Kidney capillary endothelial cell (primary cell): ENCODE measurements at regions not wholly inside any gene's neighbourhood (a gene's known extent, or its start where the extent isn't known, plus 50 kb on each side); places are given as distances from the start of the nearest gene placed in this dataset.
A peak's percentile ranks its signal among the peaks of the same experiment; 100 is the strongest.
"Not testable (repeated sequence)": the region's sequence is repeated elsewhere in the genome, so short reads cannot be mapped to it uniquely, and the experiment has no call there.

Source experiments
- DNase-seq: peaks from one replicate; pipeline ENCODE4 v3.0.0-alpha.2; 2018; ENCODE audit warnings: low spot score

DNA sequence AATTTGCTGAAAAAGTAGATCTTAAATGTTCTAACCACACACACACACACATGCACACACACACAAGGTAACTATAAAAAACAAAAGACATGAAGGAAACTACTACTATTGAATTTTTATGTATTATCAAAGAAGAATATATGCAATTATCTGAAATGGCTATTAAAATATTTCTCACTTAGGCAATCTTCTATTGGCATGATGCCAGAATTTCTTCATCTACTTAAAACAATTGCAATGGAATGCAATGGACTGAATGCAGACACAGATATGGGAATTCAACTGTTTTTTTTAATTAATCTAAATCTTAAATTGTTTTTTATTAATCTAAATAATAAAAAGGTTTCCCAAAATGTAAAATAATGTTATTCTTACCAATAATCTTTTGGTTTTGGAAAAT is 152.6 kb upstream of the SMLR1 start:
- DNase-seq, result peak; percentile 4

DNA sequence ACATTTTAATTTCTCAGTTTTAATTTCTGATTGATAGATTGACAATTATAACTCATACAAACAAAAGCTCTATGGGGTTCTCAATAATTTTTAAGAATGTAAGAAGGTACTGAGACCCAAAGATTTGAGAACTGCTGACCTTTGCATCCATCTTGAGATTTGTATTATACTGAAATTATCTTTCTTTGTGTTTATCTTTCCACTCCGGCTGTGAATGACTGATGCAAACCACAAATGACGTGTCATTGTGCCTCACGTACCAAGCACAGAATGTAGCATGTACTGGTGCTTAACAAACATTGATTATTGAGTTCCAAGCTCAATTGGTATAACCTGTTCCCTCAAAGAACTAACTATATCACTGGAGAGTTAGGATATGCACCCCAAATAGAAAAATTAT is 152.1 kb upstream of the SMLR1 start:
- no peak for DNase-seq

GRCh38 chr6:130676077-130676772 is 151.0 kb upstream of the SMLR1 start:
- no peak for DNase-seq

GRCh38 chr6:130676773-130677144 is 150.4 kb upstream of the SMLR1 start:
- DNase-seq, result no peak

- no peak for DNase-seq
Measured at GRCh38 chr6:130677312-130677711, 149.9 kb upstream of the SMLR1 start.

DNA sequence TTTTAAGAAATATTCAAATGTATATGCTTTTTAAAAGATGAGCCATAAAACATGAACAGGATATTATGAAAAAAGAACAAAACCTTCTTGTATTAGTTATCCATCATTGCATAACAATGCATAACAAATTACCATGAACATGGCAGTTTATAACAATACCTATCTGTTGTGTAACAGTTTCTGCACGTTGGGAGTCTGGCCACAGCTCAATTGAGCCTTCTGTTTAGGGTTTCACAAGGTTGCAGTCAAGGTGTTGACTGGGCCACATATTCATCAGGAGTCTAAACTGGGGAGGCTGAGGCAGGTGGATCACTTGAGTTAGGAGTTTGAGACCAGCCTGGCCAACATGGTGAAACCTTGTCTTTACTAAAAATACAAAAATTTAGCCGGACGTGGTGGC is 149.4 kb upstream of the SMLR1 start:
- DNase-seq, result no peak

DNA sequence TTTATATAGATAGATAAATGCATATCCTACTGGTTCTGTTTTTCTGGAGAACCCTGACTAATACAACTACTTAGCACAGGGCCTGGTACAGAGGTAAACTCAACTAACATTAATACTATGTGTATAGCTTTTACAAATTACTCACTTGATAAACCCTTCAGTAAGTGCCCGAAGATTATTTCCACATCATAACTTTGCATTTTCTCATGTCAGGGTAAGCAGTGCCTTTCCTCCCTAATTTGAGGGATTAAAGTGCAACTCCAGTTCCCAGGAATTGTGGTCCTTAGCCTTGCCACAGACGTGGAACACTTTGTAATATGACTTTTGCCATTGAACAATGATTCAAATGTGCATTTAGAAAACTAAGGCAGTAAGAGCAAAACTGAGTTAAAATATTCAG is 147.5 kb upstream of the SMLR1 start:
- no peak for DNase-seq

DNA sequence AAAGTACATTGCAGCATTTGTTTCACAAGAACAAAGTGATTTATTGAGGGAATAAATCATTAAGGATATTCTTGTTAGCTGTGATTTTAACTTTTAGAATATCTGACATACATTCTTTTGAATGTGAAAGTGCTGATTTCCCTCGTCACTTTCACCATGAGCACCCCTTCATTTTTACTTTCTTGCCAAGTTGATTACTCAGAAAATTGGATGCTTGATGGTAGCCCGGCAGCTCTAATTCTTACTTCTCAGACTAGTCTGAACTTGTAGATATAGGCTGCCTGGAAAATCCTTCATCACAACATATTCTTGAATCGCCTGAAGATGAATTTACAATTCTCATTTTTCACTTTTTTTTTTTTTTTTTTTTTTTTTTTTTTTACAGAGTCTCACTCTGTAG is 147.1 kb upstream of the SMLR1 start:
- DNase-seq, result no peak

GRCh38 chr6:130681028-130681427 is 146.2 kb upstream of the SMLR1 start:
- DNase-seq, result peak; percentile 73

GRCh38 chr6:130682066-130682465 is 145.1 kb upstream of the SMLR1 start:
- DNase-seq, result no peak

- DNase-seq, result no peak
Measured at GRCh38 chr6:130683761-130684517, 143.3 kb upstream of the SMLR1 start.

GRCh38 chr6:130692659-130693058 is 134.5 kb upstream of the SMLR1 start:
- DNase-seq, result no peak

- no peak for DNase-seq
Measured at GRCh38 chr6:130693944-130694343, 133.3 kb upstream of the SMLR1 start.

GRCh38 chr6:130694606-130695005 is 132.6 kb upstream of the SMLR1 start:
- DNase-seq, result no peak

- peak; percentile 38 for DNase-seq
Measured at GRCh38 chr6:130696806-130697205, 130.4 kb upstream of the SMLR1 start.

GRCh38 chr6:130697271-130697994 is 129.8 kb upstream of the SMLR1 start:
- peak; percentile 7 for DNase-seq

GRCh38 chr6:130697995-130698535 is 129.1 kb upstream of the SMLR1 start:
- DNase-seq, result peak; percentile 50

DNA sequence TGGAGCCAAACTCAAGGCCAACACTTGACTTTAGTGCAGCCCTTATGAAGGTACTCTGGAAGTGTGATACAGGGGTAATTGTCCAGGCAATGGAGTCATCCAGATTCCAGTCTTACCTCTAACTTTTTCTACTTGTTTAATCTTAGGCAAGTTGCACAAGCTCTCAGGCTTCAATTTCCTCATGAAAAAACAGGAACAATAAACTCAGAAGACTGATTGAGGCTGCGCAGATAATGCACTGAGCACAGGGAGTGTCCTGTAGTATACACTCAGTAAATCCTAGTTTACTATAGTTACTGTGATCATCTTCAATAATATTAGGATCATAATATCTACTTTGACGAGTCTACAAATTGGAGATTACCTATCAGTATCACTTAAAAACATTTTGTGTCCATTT is 127.5 kb upstream of the SMLR1 start:
- no peak for DNase-seq

GRCh38 chr6:130700397-130700796 is 126.8 kb upstream of the SMLR1 start:
- DNase-seq, result no peak

DNA sequence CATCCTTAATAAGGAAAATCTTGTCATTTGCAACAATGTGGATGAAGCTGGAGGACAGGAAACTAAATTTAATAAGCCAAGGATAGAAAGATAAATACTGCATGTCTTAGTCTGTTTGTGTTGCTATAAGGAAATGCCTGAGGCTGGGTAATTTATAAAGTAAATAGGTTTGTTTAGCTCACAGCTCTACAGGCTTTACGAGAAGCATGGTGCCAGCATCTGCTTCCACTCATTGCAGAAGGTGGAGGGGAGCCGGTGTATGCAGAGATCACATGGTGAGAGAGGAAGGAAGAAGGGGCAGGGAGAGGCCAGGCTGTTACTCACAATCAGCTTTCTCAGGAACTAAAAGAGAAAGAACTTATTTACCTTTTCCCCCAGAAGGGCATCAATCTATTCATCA is 118.9 kb upstream of the SMLR1 start:
- DNase-seq, result no peak

DNA sequence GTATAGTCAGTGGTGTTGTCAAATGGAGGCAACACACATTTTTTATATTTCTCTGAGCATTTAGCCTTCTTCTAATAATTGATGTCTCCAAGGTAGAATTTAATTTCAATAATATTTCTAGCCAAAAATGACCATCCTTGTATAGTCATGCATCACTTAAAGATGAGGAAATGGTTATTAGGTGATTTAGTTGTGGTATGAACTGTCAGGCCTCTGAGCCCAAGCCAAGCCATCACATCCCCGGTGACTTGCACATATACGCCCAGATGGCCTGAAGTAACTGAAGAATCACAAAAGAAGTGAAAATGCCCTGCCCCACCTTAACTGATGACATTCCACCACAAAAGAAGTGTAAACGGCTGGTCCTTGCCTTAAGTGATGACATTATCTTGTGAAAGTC is 115.6 kb upstream of the SMLR1 start:
- not testable (repeated sequence) for DNase-seq

GRCh38 chr6:130713144-130713543 is 114.1 kb upstream of the SMLR1 start:
- DNase-seq, result no peak

- no peak for DNase-seq
Measured at GRCh38 chr6:130715058-130715457, 112.1 kb upstream of the SMLR1 start.
